Lower leg skin (tissue), 3 donors: ENCODE measurements at regions not wholly inside any gene's neighbourhood (a gene's known extent, or its start where the extent isn't known, plus 50 kb on each side); places are given as distances from the start of the nearest gene placed in this dataset.

Experiments
- POLR2A ChIP-seq, 2 donors: fragments of 450-650 bp; IDR thresholded peaks; one replicate each; pipeline ENCODE4 v1.6.1; 2016 to 2017; ENCODE audit warnings: antibody characterized with exemption in 2 of 2, mild to moderate bottlenecking in 1 of 2, moderate library complexity in 1 of 2
- TF ChIP-seq, protein P1 (sequence below), 3 donors: fragments of 450-650 bp; IDR thresholded peaks; one replicate each; pipeline ENCODE4 v1.5.1; 2016; ENCODE audit warnings: antibody characterized with exemption in 3 of 3, mild to moderate bottlenecking in 3 of 3, moderate library complexity in 2 of 3

DNA sequence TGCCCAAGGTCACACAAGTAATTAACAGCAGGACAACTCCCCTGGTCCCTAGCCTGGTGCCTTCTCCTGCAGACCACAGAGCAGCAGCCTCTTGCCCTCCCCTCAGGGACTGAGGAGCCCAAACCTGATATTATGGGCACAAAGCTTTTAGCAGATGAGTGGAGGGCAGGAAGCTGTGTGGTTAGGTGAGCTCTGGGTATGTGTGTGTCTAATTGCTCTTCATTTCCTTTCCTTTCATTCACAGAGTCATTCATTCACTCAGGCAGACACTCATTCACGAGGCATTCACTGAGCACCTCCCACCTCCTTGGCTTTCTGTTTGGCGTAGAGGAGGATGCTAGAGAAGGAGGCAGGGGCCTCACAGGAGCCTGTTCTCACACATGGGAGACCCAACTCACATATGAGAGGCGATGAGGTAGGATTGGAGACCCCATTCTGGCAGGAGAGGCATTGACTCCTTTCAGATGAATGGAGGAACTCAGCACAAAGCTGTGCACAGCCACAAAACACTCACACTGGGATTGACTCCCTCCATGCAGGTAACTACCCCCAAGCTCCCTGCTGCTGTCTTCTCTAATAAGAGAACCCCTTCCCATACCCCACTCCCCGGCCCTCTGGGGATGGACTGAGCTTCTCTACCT lies 306.8 kb upstream of the SKOR2 start:
- TF ChIP-seq, protein P1, sequence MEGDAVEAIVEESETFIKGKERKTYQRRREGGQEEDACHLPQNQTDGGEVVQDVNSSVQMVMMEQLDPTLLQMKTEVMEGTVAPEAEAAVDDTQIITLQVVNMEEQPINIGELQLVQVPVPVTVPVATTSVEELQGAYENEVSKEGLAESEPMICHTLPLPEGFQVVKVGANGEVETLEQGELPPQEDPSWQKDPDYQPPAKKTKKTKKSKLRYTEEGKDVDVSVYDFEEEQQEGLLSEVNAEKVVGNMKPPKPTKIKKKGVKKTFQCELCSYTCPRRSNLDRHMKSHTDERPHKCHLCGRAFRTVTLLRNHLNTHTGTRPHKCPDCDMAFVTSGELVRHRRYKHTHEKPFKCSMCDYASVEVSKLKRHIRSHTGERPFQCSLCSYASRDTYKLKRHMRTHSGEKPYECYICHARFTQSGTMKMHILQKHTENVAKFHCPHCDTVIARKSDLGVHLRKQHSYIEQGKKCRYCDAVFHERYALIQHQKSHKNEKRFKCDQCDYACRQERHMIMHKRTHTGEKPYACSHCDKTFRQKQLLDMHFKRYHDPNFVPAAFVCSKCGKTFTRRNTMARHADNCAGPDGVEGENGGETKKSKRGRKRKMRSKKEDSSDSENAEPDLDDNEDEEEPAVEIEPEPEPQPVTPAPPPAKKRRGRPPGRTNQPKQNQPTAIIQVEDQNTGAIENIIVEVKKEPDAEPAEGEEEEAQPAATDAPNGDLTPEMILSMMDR (IDR thresholded peaks at IDR 0.05): no peak
- TF ChIP-seq POLR2A (IDR thresholded peaks at IDR 0.05): no peak
